CD4-positive, alpha-beta T cell treated with Interleukin-1 beta for 1 hour (primary cell): ENCODE measurements at regions not wholly inside any gene's neighbourhood (a gene's known extent, or its start where the extent isn't known, plus 50 kb on each side); places are given as distances from the start of the nearest gene placed in this dataset.
"Not testable (repeated sequence)": the region's sequence is repeated elsewhere in the genome, so short reads cannot be mapped to it uniquely, and the experiment has no call there.

Experiments
- DNase-seq, 2 donors: peaks; one replicate each; pipeline ENCODE4 v3.0.0-alpha.2; 2020 to 2022

DNA sequence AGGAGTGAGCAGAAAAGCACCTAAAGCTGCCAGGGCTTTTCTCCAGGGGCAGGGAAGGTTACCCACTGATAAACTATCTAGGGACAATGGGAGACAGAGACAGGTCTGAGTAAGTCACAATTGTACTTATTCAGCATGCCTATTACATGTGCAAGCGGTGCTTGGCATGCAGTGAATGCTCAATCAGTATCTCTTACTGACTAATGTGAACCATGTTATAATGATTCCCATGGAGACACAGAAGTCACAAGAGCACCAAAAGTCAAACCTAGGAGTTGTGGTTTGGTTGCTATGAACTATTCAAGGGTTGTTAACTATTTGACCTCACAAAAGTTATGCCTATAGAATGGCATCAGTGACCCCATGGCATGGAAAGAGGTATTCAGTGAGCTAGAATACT, 50.0 kb upstream of the RASGRP1 start:
- DNase-seq = no peak

DNA sequence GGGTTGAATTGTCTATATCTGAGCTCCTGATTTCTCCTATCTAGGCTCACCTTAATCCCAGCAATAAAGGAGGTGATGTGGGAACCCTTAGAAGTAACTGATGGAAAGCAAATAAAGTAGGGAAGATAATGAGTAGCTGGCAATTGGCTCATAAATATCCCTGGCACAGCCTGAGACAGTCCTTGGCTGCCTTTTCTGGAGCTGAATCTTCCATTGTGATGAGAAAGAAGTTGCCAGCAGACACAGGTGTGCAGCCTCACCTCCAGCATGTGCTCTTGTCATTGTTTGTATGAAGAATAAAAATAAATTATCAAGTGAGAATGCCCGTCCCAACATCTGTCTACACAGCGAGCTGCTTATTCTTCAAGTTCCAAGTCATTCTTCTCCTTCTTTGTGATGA, 53.2 kb upstream of the RASGRP1 start:
- DNase-seq = no peak

DNA sequence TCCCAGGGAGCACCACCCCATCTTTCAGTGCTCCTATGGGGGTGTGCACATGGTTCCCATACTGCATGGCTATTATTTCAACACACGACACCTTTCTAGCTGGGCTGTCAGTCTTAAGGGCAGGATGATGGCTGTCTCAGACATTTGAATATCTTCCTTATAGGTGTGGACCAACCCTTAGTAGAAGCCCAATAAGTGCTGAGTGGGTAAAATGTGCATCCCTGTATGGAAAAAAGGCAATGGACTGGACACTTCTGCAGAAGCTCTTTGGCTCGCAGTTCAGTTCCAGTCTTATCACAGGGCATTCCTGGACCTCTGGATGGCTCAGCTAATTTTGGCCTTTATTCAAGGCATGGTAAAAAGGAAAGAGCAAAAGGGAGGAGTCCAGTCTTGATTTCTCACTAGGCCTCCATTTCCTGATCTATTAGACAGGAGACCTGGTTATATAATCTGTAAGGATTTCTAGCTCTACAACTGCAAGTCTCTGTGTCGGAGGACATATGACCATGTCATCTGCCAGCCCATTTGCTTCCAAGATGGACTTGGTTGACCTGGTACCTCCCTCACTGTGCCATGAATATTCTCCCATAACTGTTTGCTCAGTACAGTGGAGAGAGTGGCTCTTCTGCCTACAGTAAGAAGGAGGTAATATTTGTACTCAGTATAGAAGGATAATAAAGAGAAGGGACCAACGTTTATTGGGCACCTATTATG, 53.8 kb upstream of the RASGRP1 start:
- DNase-seq = no peak

DNA sequence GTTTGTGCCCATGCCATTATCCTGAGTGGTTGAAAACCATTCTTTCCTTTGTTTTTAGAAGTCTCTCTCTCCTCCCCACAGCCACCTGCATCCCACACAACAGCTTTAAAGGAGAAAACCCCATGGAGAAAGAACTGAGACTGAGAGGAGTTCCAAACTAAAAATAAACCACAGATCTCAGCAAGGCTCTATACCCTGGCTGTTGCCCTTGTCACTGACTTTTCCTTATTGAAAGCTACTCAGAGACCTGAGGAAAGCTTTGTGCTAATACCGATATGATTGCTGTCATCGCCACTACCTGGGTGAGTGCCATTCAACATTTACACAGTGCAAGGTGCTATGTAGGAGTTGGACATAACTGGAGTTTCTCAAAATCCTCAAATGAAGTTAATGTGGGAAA, 55.5 kb upstream of the RASGRP1 start:
- DNase-seq = no peak

DNA sequence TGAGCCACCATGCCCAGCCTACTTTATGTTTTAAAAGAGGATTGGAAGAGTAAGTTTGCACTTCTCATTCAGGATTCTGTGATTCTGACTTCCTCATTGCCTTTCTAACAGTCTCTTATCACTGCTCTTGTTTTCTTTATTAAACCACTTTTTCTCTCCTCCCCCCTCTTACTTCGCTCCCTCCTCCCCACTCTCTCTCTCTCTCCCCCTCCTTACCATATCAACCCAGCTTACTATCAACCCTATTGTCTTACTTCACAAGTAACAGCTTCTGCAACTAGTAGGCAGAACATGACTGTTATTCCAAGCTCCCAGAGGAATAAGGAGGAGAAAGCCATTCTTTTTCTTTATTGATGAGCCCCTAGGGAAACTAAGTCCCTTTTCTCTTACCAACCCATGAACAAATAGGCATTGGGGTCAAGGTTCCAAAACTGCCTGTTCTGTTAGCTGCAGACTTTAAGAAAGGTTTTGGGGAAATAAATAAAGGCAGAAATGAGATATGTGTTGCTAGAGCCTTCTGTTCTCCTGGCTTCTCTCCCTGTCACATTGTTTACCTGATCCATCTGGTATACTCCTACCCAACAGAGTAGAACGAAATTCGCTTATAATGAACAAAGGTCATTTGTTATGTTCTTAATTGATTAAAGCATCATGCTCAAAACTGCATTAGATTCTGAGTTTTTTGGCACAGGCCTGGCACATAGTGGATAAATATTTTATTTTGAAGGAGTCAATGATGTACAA, 56.4 kb upstream of the RASGRP1 start:
- no peak for DNase-seq

DNA sequence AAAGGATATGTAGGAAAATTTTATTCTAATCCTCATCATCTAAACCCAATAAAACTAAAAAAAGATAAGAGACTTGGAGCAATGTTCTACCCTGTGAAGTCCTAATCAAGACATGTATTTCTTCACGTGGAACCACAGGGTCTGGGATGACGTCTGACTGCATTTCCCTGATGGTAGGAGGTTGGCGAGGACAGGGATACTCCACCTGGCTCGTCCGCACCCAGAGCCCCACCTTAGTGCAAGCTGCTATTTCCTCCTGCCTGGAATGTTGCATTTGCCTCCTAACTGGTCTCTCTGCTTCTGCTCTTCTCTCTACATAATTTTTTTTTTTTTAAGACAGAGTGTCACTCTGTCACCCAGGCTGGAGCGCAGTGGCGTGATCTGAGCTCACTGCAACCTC, 57.7 kb upstream of the RASGRP1 start:
- DNase-seq = no peak

DNA sequence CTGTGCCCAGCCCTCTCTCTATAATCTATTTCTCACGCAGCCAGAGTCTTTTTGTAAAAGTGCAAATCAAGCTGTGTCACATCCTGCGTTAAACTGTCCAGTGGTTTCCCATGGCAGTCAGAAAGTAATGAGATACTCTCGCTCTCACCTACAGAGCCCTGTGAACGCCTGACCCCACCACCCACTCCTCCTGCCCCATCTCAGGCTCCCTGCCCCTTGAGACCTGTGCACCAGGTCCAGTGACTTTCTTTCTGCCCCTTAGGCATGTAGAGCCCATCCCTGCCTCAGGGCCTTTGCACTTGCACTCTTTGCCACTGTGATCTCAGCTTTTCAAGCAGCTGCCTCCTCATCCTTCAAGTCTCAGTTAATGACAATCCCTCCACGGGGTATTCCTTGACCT, 58.3 kb upstream of the RASGRP1 start:
- DNase-seq = no peak

DNA sequence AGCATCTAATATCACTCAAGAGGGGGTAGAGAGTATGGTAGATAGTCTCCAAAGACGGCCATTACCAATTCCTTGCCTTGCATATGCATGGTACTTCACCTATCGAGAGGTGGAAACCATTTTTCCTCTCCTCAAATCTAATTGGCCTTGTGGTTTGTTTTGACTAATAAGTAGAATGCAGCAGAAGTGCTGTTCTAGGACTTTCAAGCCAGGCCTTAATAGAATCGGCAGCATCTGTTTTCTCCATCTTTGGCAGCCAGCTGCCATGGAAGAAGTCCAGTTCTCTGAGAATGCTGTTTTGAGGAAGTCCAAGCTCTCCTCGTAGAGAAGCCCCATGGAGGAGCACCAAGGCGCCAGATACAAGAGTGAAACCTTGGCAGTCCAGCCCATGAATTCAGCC, 59.1 kb upstream of the RASGRP1 start:
- DNase-seq = no peak

DNA sequence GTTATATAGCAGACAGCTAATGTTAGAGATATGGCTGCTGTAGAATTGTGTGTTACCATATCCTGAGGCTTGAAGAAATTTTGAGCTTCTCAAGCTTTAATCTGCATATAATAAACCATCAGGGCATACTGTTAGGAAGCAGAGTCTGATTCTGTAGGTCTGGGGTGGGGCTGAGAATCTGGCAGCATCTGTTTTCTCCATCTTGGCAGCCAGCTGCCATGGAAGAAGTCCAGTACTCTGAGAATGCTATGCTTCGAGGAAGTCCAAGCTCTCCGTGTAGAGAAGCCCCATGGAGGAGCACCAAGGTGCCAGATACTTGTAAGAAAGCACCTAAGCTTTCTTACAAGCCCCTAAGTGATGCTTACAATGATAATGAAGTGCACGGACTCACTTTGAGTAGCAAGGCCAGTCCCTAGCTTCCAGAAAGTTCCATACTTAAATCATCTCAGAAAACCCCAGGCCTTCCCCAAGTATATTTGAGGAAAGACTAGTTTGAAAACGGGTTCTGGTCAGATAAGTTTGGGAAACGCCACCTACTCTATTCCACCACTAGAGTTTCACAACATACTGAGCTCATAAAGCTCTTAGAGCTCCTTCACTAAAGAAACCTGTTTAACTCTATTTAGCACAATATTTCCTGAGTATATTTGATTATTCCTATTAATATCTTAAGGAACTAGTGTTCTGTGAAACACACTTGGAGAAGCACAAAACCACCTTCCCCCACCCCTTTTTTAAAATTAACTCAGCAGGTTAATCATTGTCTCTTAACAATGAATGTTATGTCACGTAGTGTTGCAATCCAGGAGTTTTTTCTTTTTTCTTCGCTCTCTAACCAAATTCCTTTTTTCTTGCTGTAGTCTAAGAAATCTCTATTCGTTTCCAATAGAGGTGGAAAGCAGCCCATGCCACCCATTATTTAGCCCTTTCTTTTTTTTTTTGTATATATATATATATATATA, 59.9 kb upstream of the RASGRP1 start:
- no peak for DNase-seq

DNA sequence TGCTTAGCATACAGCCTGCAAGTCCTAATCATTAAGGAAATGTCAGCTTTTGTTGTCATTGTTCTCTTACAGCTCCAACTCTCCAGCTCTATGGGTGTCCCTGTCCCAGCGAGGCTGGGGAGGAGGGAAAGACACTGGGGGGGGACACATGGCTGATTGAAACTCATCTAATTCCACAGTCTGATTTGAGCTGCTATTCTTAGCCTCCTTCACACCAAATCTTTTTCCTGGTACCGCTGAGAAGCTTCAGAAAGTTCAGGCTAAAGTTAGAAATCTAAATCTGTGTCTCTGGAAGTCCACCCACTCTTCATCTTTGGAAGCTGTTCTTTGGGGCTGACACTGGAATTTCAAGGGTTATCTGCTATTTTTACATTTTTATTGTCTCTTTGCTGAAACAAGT, 61.3 kb upstream of the RASGRP1 start:
- no peak for DNase-seq

DNA sequence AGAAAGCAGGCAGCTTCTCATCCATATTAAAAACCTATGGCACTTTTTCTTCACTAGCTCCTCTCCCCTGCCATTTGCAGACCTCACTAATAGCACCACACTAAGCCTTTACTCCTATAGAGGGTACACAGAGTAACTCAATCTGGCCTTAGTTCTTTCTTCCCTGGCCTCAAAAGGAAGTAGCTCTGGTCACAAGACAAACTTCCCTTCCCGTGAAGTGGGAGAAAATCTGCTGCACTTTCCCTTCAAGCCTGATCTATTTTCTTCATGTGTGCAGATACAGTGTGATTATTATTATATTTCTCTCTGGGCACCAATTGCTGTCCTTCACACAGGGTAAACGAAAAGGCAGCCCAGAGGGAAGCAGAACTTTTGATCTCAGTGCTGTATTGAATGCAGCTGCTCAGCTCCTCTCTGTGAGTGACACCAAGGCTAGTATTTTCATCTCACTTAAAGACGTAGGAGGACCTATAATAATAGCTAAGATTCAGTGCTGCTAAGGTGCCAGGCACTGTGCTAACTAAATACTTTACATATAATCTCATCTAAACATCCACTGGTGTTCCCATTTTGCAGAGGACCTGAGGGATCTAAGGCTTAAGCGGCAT, 61.9 kb upstream of the RASGRP1 start:
- no peak for DNase-seq

DNA sequence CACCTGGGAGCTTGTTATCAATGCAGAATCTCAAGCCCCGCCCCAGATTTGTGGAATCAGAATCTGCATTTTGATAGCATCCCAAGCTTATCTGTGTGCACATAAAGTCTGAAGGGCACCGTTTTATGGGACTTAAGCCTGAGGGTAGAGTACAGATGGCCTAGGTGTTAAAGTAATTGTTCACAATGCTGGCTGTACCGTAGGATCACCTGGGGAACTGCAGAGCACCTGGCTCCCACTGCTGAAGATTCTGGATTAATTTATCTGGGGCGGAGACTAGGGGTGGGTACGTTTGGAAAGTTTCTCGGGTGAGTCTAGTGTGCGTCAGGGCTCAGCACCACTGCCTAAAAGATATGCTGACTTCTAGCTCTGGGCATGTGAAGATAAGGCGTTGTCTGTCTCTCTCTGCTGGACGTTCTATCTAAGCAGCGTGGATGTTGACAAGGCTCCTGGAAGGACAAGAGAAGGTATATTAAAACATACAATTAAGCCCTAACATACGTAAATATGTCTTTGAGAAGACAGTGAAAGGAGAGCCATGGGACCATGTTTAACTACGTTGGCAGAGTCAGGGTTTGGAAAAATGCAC, 63.2 kb upstream of the RASGRP1 start:
- DNase-seq = no peak

DNA sequence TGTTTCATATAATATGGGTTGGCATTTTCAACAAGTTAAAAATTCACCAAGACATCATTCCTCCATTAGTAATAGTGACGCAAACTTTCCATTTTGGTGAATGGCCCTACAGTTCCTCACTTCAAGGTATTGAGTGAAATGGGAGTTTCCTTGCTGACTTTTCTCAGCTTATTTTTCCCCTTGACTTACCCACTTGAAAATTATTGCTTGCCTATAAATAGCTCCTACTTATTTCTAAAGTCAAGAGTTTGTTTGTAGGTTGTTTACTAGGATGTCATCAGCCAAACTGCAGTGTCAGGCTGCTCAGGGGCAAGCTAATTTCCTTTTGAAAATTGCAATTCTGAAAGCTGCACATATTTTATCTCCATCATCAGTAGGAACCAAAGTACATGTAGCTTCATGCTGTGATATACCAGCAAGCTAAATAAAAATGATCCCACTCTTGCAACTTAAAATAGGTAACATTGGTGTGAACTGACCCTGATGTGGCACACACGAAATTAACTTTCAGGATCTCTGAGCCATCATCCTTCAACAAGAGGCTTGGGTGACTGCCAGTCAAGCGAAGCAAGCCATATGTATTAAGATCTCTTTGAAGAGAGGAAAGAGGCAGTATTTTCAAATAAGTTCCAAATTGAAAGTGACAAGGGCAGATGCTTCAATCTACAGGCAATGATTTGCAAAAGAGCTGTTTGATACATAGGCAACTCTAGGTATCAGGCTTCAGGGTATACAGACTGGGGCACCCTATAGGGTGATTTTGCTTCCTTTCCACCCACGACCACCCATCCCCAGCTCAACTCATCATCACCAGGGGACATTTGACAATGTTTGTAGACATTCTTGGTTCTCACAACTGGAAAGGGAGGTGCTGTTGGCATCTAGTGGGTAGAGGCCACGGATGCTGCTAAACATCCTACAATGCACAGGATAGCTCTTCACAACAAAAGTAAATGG, 66.8 kb upstream of the RASGRP1 start:
- no peak for DNase-seq

DNA sequence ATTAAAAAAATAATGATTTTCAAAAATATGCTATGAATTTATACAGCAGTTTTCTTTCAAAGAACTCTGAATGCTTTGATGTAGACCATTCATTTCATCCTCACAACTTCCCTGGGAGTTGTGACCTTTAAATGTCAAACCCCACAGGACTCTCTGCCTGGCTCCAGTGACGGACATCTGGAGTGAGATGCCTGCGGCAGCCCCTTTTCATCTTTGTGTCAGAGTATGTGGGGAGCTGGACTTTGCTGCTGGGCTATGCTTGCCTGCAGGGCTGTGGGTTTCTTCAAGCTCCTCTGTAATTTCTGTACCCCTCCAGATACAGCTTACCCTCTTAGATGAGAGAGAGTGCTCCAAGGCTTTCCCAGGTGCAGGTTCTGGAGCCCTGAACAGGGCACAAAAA, 70.6 kb upstream of the RASGRP1 start:
- DNase-seq = no peak

DNA sequence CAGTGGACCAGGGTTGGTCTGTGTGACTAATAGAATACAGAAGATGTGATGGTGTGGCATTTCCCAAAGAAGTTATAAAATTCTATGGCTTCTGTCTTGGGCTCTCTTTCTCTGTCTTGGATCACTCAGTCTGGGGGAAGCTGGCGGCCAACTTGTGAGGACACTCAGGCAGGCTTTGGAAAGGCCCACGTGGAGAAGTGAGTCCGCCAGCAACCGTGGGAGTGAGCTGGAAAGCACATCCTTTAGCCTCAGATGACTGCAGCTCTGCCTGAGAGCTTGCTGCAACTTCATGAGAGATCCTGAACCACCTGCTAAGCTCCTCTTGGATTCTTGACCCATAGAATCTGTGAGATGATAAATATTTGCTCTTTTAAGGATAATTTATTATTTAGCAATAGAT, 72.0 kb upstream of the RASGRP1 start:
- DNase-seq = no peak

DNA sequence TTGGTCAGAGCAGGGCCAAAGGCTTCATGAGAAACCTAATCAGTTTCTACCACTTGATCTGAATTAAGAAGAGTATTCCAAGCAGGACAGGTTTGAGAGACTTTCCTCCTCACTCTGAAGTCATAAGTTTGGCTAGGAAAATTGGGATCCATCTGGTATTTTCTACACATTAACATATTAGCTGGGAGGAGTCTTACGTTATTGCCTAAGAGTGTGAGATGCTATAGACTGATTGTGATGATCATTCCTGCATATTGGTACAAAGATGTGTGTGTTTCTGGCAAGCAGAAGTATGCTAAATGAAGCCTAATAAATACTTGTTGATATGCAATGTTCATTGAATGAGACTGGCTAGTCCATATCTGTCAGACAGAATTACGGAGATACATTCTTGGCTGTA, 73.5 kb upstream of the RASGRP1 start:
- DNase-seq = no peak

DNA sequence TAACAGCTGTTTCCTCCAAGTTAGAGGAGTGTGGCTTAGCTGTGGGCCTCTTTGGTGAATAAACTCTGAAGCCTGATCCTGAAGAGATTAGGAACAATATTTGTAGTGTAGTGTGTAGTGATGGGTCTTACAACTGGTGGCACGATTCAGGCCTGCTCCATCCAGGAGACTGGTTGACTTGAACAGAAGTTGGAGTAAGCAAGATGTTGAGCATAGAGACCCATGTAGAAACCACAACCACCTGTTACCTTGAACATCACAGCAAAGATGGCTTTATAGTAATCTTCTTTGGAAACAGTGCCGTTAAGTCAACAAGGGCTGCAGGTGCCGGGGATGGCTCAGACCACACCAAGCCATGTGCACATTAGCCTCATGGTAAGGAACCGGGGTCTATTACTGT, 74.2 kb upstream of the RASGRP1 start:
- no peak for DNase-seq

DNA sequence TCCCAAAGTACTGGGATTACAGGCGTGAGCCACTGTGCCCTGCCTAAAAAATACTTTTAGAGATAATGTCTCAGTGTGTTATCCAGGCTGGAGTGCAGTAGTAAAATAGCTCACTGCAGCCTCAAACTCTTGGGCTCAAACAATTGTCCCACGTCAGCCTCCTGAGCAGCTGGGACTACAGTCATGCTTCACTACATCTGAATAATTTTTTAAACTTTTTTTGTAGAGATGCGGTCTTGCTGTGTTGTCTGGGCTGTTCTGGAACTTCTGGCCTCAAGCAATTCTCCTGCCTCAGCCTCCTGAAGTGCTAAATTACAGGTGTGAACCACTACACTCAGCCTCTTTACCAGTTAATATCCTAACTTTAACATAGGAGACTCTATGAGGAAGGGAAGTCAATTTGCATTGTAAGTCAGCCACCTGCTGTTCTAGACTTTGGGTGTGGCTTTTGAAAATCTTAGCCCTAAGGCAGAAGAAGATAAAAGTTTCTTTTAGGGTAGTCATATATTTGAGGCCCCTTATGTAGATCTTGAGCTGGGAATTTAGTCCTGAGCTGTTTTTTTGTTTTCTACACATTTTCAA, 78.2 kb upstream of the RASGRP1 start:
- DNase-seq = no peak

DNA sequence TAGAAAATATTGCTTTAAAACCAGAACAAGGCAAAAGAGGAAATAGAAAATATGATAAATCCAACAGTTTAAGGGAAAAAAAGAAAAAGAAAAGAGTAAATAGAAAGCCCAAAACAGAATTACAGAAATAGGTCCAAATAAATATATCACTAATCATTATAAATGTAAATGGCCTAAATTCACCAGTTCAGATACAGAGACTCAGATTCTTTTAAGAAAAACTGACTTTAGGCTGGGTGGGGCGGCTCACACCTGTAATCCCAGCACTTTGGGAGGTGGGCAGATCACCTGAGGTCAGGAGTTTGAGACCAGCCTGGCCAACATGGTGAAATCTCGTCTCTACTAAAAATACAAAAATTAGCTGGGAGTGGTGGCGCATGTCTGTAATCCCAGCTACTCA, 79.7 kb upstream of the RASGRP1 start:
- DNase-seq = not testable (repeated sequence)

DNA sequence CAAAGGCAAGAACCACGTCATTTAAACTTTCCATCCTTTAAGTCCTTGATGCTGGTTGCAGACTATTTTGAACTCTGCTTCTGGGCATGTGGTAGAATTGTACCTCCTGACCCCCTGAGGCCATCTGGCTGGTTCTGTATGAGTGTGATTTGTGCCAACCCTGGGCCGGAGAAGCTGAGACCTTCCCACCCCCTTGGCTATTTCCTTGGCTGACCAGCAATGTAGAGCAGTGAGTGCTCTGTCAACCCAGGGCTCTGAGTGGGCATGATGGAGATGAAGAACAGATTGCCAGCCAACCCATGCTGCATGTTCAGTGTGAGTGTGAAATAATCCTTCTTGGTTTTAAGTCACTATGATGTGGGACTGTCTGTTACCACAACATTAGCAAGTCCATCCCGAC, 82.1 kb upstream of the RASGRP1 start:
- no peak for DNase-seq

DNA sequence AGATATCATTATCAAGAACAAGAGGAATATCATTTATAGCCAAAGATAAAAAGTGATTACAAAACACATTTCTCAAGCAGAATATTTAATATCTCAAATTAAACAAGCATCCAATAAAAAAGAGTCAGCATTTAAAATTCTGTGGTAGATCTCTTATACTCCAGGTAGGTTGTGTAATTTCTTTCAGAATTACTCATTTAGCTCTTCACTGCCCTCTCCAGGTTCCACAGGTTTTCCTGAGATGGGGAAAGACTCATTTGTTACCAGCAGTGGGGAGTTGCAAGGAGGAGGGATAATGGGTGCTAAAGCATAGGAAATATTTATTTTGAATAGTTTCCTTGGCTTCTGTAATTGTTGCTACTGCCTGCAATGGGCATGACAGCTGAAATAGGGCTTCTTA, 83.1 kb upstream of the RASGRP1 start:
- DNase-seq = no peak
